HepG2 (cell line): ENCODE measurements at regions not wholly inside any gene's neighbourhood (a gene's known extent, or its start where the extent isn't known, plus 50 kb on each side); places are given as distances from the start of the nearest gene placed in this dataset.

Source experiments
- ATAC-seq: fragments of 200-7000 bp; cut with Tn5 transposase; 3 replicates; pipeline ENCODE4 v1.9.1; 2020; ENCODE audit warnings: mild to moderate bottlenecking, moderate library complexity
- BruUV-seq: library from RNA; stranded (reverse); fragments of 400-500 nt; replicated peaks from 2 replicates; lab custom pipeline; 2021; lab: Mats Ljungman, UMichigan
- CTCF ChIA-PET: fragments of 300-600 bp; formaldehyde crosslinking; extraction: SDS; loops from one replicate; lab custom pipeline; 2021; ENCODE audit warnings: low total read pairs, inconsistent platforms, low intra/inter-chr PET ratio; lab: Yijun Ruan, JAX
- POLR2A ChIA-PET: fragments of 350-600 bp; sonication (Branson Sonifier 250); formaldehyde crosslinking; loops from one replicate; lab custom pipeline; 2020; ENCODE audit warnings: antibody characterized with exemption, inconsistent platforms; lab: Yijun Ruan, JAX
- DNase-seq: peaks from one replicate; pipeline ENCODE4 v3.0.0-alpha.2; 2015; ENCODE audit warnings: low spot score
- FAIRE-seq: peaks from 3 replicates; lab custom pipeline; 2011; peaks lifted over from hg19 to GRCh38; lab: Jason Lieb, UNC
- H2AFZ ChIP-seq: one replicate; pipeline ENCODE4 v1.6.1; 2011; ENCODE audit warnings: low read length, inconsistent platforms
- H3K27ac ChIP-seq: fragments of 300-600 bp; 3 replicates; pipeline ENCODE4 v1.8.0; 2011; ENCODE audit warnings: mixed run types, mild to moderate bottlenecking, mixed read lengths, low read length, inconsistent platforms; ENCODE audit not compliant: insufficient read depth; ENCODE audit errors: extremely low read length
- H3K27me3 ChIP-seq, 2 experiments: fragments of 200-600 bp in 1 of 2; 2 replicates in 1 of 2; 3 replicates in 1 of 2; pipeline versions ENCODE4 v1.6.0 to v1.8.0; 2011; ENCODE audit warnings: low read length in 2 of 2, mild to moderate bottlenecking in 2 of 2, moderate library complexity in 2 of 2, inconsistent platforms in 1 of 2; ENCODE audit not compliant: insufficient read depth in 2 of 2, control insufficient read depth in 1 of 2
- H3K36me3 ChIP-seq, 2 experiments: fragments of 200-600 bp in 1 of 2; replicated peaks in 1 of 2; 2 replicates in 1 of 2; 3 replicates in 1 of 2; pipeline versions ENCODE4 v1.5.1 to v1.8.0; 2011; ENCODE audit warnings: low read length in 2 of 2, inconsistent platforms in 1 of 2; ENCODE audit not compliant: insufficient read depth in 2 of 2, control insufficient read depth in 1 of 2
- H3K4me1 ChIP-seq: 2 replicates; pipeline ENCODE4 v1.5.1; 2012; ENCODE audit warnings: low read length, inconsistent platforms; ENCODE audit not compliant: insufficient read depth
- H3K4me2 ChIP-seq: 2 replicates; pipeline ENCODE4 v1.6.0; 2011; ENCODE audit warnings: low read depth, low read length, inconsistent platforms
- H3K4me3 ChIP-seq, 3 experiments: fragments of 200-600 bp in 1 of 3; sonication (generic), shearing (Covaris generic) in 1 of 3; replicated peaks in 1 of 3; 2 replicates each; pipeline ENCODE4 v1.5.1; 2011 to 2016; ENCODE audit warnings: low read length in 3 of 3, inconsistent platforms in 2 of 3, low read depth in 2 of 3, mild to moderate bottlenecking in 2 of 3, control low read depth in 1 of 3, mixed read lengths in 1 of 3; ENCODE audit not compliant: insufficient read depth in 1 of 3
- H3K79me2 ChIP-seq: one replicate; pipeline ENCODE4 v1.6.1; 2011; ENCODE audit warnings: low read length, inconsistent platforms; ENCODE audit not compliant: insufficient read depth
- H3K9ac ChIP-seq: 2 replicates; pipeline ENCODE4 v1.6.0; 2011; ENCODE audit warnings: mild to moderate bottlenecking, low read depth, low read length, inconsistent platforms; ENCODE audit not compliant: insufficient read depth
- H3K9me3 ChIP-seq: 2 replicates; pipeline ENCODE4 v1.5.1; 2012; ENCODE audit warnings: mild to moderate bottlenecking, low read length
- H4K20me1 ChIP-seq: 2 replicates; pipeline ENCODE4 v1.6.0; 2011; ENCODE audit warnings: inconsistent platforms, mild to moderate bottlenecking, low read length, moderate library complexity; ENCODE audit not compliant: insufficient read depth
- ASH2L ChIP-seq: fragments of 300-600, 200-600 bp; sonication (generic); IDR thresholded peaks from 2 replicates; pipeline ENCODE4 v1.7.0; 2017; ENCODE audit warnings: low read depth, mild to moderate bottlenecking, moderate library complexity, mixed read lengths, low read length; ENCODE audit not compliant: insufficient read length
- DMAP1 ChIP-seq: IDR thresholded peaks from 2 replicates; pipeline ENCODE4 v1.6.1; 2016
- HOXA7 ChIP-seq: sonication (generic); formaldehyde crosslinking; IDR thresholded peaks from 2 replicates; pipeline ENCODE4 v1.8.1; 2022; ENCODE audit warnings: mild to moderate bottlenecking, missing genetic modification reagents, moderate library complexity
- HOXA9 ChIP-seq: sonication (generic); formaldehyde crosslinking; IDR thresholded peaks from 2 replicates; pipeline ENCODE4 v1.8.1; 2022; ENCODE audit warnings: missing genetic modification reagents, mild to moderate bottlenecking, moderate library complexity, borderline replicate concordance
- KDM6A ChIP-seq: IDR thresholded peaks from 2 replicates; pipeline ENCODE4 v1.6.1; 2016; ENCODE audit warnings: low read depth
- TEF ChIP-seq: sonication (generic); formaldehyde crosslinking; IDR thresholded peaks from 2 replicates; pipeline ENCODE4 v1.5.0; 2020; ENCODE audit warnings: missing genetic modification reagents
- ZNF446 ChIP-seq: sonication (generic); formaldehyde crosslinking; IDR thresholded peaks from 2 replicates; pipeline ENCODE4 v1.5.0; 2020; ENCODE audit warnings: mild to moderate bottlenecking, missing genetic modification reagents
- ZNF547 ChIP-seq: sonication (generic); formaldehyde crosslinking; IDR thresholded peaks from 2 replicates; pipeline ENCODE4 v1.5.1; 2020; ENCODE audit warnings: mild to moderate bottlenecking, missing genetic modification reagents
- ZNF549 ChIP-seq: sonication (generic); formaldehyde crosslinking; IDR thresholded peaks from 2 replicates; pipeline ENCODE4 v1.5.0; 2020; ENCODE audit warnings: missing genetic modification reagents
- ZNF563 ChIP-seq: sonication (generic); formaldehyde crosslinking; IDR thresholded peaks from 2 replicates; pipeline ENCODE4 v1.8.0; 2022; ENCODE audit warnings: mild to moderate bottlenecking, moderate library complexity, missing genetic modification reagents
- ZSCAN9 ChIP-seq: IDR thresholded peaks from 2 replicates; pipeline ENCODE4 v1.6.1; 2016; ENCODE audit warnings: borderline replicate concordance
- WGBS: methylation state at CpG from one replicate; pipeline ENCODE4 v1.1.6; 2017; ENCODE audit warnings: low lambda C conversion rate; 5-methylcytosine and 5-hydroxymethylcytosine counted together
- in situ Hi-C: cut with HindIII; loops from 2 replicates; pipeline ENCODE4 v1.10.0; 2017; ENCODE audit warnings: low pct_unique_long_range_greater_than_20kb; ENCODE audit not compliant: extremely low pct_ligation_motif_present
- intact Hi-C: fragments of 100-400 bp; cut with micrococcal nuclease; formaldehyde crosslinking; loops from one replicate; pipeline ENCODE4 v1.10.0; 2022; ENCODE audit not compliant: unreplicated experiment
- TF ChIP-seq, protein P1 (sequence below): sonication (generic); formaldehyde crosslinking; IDR thresholded peaks from 2 replicates; pipeline ENCODE4 v1.5.1; 2020; ENCODE audit warnings: missing genetic modification reagents, mild to moderate bottlenecking, borderline replicate concordance
- TF ChIP-seq, protein P2 (sequence below), 2 experiments: fragments of 450-650 bp in 1 of 2; sonication (generic) in 1 of 2; formaldehyde crosslinking in 1 of 2; IDR thresholded peaks; 2 replicates each; pipeline versions ENCODE4 v1.6.1 to v1.8.0; 2016 to 2022; ENCODE audit warnings: antibody characterized with exemption in 1 of 2, mild to moderate bottlenecking in 1 of 2, missing genetic modification reagents in 1 of 2
- TF ChIP-seq, protein P3 (sequence below): IDR thresholded peaks from 2 replicates; pipeline ENCODE4 v1.6.1; 2016

GRCh38 chr16:86202267-86202666, 303.3 kb downstream of the IRF8 start:
- FAIRE-seq: no peak
- no TSS peak for BruUV-seq
- DNase-seq: no peak
- Histone ChIP-seq H4K20me1 (no peaks in the 10 kb centered on the region; the same call in 1 of the 2 replicates), H3K9me3 (no peaks in the 10 kb centered on the region), H3K4me1 (no peaks in the 10 kb centered on the region), H3K36me3 (no peaks in the 10 kb centered on the region), H3K4me3 (no peak overlapping the region), H3K4me2 (no peak overlapping the region), H2AFZ (no peak overlapping the region), H3K27ac (no peak overlapping the region), H3K27me3 (peaks cover 7 to 62% of the 10 kb centered on the region in 2 experiments), H3K9ac (no peak overlapping the region), H3K79me2 (no peaks in the 10 kb centered on the region)
- in situ Hi-C loops: no loop called here
- ChIA-PET CTCF (no interaction called here), POLR2A (no interaction called here)
- WGBS: 25% methylated on average over 16 of the region's 16 CpGs
- intact Hi-C loops: no loop called here
- ATAC-seq: no peak; the same call in 2 of the 3 replicates
- TF ChIP-seq ZNF446 (CRISPR knock-in tag) (no peak), HOXA9 (CRISPR knock-in tag) (no peak), ZNF563 (CRISPR knock-in tag) (no peak), DMAP1 (CRISPR knock-in tag) (no peak), TEF (CRISPR knock-in tag) (no peak), ASH2L (no peak), ZNF547 (CRISPR knock-in tag) (no peak), ZNF549 (CRISPR knock-in tag) (no peak), KDM6A (CRISPR knock-in tag) (no peak), ZSCAN9 (CRISPR knock-in tag) (no peak), HOXA7 (CRISPR knock-in tag) (no peak)
- TF ChIP-seq, protein P1, sequence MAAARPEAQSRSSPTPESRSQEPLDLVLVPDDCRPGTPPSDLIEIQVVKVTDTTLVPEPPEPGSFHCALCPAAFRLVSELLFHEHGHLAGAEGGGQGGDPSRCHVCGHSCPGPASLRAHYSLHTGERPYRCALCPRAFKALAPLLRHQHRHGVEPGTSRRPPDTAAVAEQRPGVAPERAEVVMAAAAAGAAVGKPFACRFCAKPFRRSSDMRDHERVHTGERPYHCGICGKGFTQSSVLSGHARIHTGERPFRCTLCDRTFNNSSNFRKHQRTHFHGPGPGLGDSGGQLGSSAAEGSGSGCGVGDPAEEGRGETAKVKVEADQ (CRISPR knock-in tag): no peak
- TF ChIP-seq, protein P2, sequence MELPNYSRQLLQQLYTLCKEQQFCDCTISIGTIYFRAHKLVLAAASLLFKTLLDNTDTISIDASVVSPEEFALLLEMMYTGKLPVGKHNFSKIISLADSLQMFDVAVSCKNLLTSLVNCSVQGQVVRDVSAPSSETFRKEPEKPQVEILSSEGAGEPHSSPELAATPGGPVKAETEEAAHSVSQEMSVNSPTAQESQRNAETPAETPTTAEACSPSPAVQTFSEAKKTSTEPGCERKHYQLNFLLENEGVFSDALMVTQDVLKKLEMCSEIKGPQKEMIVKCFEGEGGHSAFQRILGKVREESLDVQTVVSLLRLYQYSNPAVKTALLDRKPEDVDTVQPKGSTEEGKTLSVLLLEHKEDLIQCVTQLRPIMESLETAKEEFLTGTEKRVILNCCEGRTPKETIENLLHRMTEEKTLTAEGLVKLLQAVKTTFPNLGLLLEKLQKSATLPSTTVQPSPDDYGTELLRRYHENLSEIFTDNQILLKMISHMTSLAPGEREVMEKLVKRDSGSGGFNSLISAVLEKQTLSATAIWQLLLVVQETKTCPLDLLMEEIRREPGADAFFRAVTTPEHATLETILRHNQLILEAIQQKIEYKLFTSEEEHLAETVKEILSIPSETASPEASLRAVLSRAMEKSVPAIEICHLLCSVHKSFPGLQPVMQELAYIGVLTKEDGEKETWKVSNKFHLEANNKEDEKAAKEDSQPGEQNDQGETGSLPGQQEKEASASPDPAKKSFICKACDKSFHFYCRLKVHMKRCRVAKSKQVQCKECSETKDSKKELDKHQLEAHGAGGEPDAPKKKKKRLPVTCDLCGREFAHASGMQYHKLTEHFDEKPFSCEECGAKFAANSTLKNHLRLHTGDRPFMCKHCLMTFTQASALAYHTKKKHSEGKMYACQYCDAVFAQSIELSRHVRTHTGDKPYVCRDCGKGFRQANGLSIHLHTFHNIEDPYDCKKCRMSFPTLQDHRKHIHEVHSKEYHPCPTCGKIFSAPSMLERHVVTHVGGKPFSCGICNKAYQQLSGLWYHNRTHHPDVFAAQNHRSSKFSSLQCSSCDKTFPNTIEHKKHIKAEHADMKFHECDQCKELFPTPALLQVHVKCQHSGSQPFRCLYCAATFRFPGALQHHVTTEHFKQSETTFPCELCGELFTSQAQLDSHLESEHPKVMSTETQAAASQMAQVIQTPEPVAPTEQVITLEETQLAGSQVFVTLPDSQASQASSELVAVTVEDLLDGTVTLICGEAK (IDR thresholded peaks at IDR 0.05): no peak
- TF ChIP-seq, protein P2 (CRISPR knock-in tag; IDR thresholded peaks at IDR 0.05): no peak
- TF ChIP-seq, protein P3, sequence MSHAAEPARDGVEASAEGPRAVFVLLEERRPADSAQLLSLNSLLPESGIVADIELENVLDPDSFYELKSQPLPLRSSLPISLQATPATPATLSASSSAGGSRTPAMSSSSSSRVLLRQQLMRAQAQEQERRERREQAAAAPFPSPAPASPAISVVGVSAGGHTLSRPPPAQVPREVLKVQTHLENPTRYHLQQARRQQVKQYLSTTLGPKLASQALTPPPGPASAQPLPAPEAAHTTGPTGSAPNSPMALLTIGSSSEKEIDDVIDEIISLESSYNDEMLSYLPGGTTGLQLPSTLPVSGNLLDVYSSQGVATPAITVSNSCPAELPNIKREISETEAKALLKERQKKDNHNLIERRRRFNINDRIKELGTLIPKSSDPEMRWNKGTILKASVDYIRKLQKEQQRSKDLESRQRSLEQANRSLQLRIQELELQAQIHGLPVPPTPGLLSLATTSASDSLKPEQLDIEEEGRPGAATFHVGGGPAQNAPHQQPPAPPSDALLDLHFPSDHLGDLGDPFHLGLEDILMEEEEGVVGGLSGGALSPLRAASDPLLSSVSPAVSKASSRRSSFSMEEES (CRISPR knock-in tag): no peak
